ENCODE measurements at regions not wholly inside any gene's neighbourhood (a gene's known extent, or its start where the extent isn't known, plus 50 kb on each side); places are given as distances from the start of the nearest gene placed in this dataset.

DNA sequence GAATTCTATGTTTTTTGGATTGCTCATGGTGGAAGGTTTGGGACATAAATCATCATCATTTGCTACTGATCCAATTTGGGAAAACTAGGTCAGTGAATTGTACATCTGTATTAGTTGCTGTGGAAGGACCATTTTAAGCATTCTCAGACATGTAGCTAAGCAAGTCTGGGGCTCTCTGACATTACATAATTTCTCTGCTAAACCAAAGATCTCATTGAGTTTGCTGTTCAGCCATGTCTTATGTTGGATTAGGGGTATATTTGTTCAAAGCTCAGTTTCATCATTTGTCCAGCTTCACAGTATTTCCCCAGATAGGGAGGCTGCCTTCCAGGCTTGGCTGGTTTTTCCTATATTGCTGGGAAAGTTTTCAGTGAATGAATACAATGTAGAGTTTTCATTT lies 399.7 kb downstream of the MTX2 start:
- Mint-ChIP-seq H3K27ac (no peak overlapping the region), H3K9me3 (peaks cover 0 to 1% (median 0%) of the 10 kb centered on the region in 11 donors), H3K36me3 (no peaks in the 10 kb centered on the region), H3K4me1 (no peaks in the 10 kb centered on the region), H3K27me3 (peaks cover 22 to 38% (median 29%) of the 10 kb centered on the region in 5 donors), H3K4me3 (no peak overlapping the region)
- intact Hi-C loops (cut with micrococcal nuclease): no loop called here
- CTCF ChIA-PET: interaction anchor here (0.6 kb wide), 1 partner anchor 146 kb away, joined by 5 read pairs; no protein-coding TSS in a partner anchor
- H3K27ac ChIP-seq (ENCODE audit: low read depth, low read length): no peak overlapping the region
- POLR2A ChIA-PET: no interaction called here
- H3K27me3 ChIP-seq (ENCODE audit: control insufficient read depth in 2 of 2, insufficient read depth in 2 of 2, low read length in 2 of 2): no peaks in the 10 kb centered on the region
- no peak for ATAC-seq
- H3K36me3 ChIP-seq (ENCODE audit: control insufficient read depth in 2 of 3, insufficient read depth in 3 of 3, low read length in 3 of 3): no peaks in the 10 kb centered on the region
- no peaks in the 10 kb centered on the region for H3K9me3 ChIP-seq (ENCODE audit: control insufficient read depth in 2 of 3, low read length in 3 of 3)
- H3K4me1 ChIP-seq (ENCODE audit: control insufficient read depth in 2 of 2, insufficient read depth in 2 of 2, low read length in 2 of 2): no peaks in the 10 kb centered on the region
- DNase-seq: no peak
- no peak overlapping the region for H3K4me3 ChIP-seq (ENCODE audit: low read length)

DNA sequence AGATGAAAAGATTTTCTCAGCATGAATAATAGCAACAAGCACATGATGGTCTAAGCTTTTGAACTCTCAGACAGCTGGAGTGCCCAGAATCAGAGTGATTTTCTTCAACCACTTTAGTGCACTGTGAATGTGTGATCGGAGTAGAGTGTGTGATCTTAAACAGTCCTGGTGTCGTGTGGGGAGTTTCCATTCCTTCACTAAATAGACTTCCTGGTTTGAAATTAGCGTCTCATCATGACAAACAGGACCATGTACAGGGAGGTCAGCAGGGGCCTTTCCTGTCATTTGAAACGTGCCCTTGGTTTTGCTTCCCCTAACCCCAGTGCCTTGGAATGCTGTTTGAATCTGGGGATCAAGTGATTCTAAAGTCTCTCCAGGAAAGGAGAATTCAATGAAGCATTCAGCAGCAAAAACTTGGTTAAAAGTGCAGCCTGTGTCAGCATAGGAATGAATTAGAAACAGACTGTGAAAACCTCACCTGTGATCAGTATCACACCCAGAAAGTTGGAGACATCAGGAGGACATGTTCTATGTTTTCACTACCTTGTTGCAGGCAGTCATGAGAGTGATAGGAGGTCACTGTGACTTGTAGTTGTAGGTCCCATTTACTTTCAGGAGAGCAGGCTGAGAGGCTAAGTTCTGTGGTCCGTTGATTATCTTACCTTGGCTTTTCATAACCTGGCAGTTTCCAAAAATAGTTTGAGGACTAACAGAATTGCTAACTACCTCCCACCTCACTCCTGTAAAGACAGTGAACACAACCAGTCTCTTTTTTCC lies 400.3 kb downstream of the MTX2 start:
- Mint-ChIP-seq H3K36me3 (no peaks in the 10 kb centered on the region), H3K9me3 (peaks cover 0 to 1% (median 0%) of the 10 kb centered on the region in 11 donors), H3K4me3 (no peak overlapping the region), H3K4me1 (no peaks in the 10 kb centered on the region), H3K27ac (no peak overlapping the region), H3K27me3 (peaks cover 21 to 36% (median 24%) of the 10 kb centered on the region in 5 donors)
- no peak for DNase-seq
- CTCF ChIA-PET: interaction anchor here (0.6 kb wide), 1 partner anchor 18 kb away, joined by 3 read pairs; no protein-coding TSS in a partner anchor
- Histone ChIP-seq H3K27me3 (ENCODE audit: control insufficient read depth in 2 of 2, insufficient read depth in 2 of 2, low read length in 2 of 2) (no peaks in the 10 kb centered on the region), H3K9me3 (ENCODE audit: control insufficient read depth in 2 of 3, low read length in 3 of 3) (no peaks in the 10 kb centered on the region), H3K4me1 (ENCODE audit: control insufficient read depth in 2 of 2, insufficient read depth in 2 of 2, low read length in 2 of 2) (no peaks in the 10 kb centered on the region), H3K4me3 (ENCODE audit: low read length) (no peak overlapping the region), H3K27ac (ENCODE audit: low read depth, low read length) (no peak overlapping the region), H3K36me3 (ENCODE audit: control insufficient read depth in 2 of 3, insufficient read depth in 3 of 3, low read length in 3 of 3) (no peaks in the 10 kb centered on the region)
- intact Hi-C loops (cut with micrococcal nuclease): no loop called here
- POLR2A ChIA-PET: no interaction called here
- no peak for ATAC-seq

DNA sequence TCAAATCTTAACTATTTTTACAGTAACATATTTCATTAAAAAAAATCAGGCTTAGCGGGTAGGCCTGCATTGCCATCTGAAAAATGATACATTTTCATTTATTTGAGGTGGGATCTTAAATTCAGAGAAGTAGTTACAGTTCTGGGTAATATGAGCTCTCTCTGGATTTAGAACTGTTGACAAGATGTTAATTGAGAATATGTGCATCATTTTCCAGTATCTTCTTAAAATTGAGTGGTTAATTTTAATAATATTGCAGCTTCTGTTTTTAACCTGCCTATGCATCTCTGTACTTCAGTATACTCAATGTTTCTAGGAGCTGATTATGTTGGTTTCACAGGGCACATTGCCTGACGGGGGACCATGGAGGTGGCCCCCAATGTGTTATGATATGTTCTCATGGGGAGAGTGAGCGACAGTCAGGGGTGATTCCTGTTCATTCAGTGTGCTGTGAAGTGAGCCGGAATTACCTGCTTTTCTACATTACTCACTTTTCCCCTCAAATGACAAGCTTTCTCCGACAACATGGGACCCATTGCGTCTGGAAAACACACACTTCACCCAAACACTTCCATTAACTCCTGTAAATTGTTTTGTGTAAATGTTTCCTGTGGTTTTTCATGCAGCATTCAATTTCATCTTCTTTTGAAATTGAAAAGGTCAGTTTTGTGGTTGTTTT lies 406.2 kb downstream of the MTX2 start:
- H3K27me3 Mint-ChIP-seq: peaks cover 16 to 38% (median 29%) of the 10 kb centered on the region in 5 donors
- Histone ChIP-seq H3K4me3 (ENCODE audit: low read length) (no peak overlapping the region), H3K36me3 (ENCODE audit: control insufficient read depth in 2 of 3, insufficient read depth in 3 of 3, low read length in 3 of 3) (no peaks in the 10 kb centered on the region), H3K27me3 (ENCODE audit: control insufficient read depth in 2 of 2, insufficient read depth in 2 of 2, low read length in 2 of 2) (no peaks in the 10 kb centered on the region), H3K27ac (ENCODE audit: low read depth, low read length) (no peak overlapping the region), H3K4me1 (ENCODE audit: control insufficient read depth in 2 of 2, insufficient read depth in 2 of 2, low read length in 2 of 2) (no peaks in the 10 kb centered on the region), H3K9me3 (ENCODE audit: control insufficient read depth in 2 of 3, low read length in 3 of 3) (no peaks in the 10 kb centered on the region)
- DNase-seq (no peak), ATAC-seq (no peak)
- intact Hi-C loops (cut with micrococcal nuclease): no loop called here
- no peaks in the 10 kb centered on the region for H3K36me3 Mint-ChIP-seq
- ChIA-PET POLR2A (no interaction called here), CTCF (no interaction called here)
- peaks cover 0 to 1% (median 0%) of the 10 kb centered on the region in 11 donors for H3K9me3 Mint-ChIP-seq
- no peaks in the 10 kb centered on the region for H3K4me1 Mint-ChIP-seq
- no peak overlapping the region for H3K4me3 Mint-ChIP-seq
- H3K27ac Mint-ChIP-seq: no peak overlapping the region

- H3K27me3 Mint-ChIP-seq: peaks cover 20 to 41% (median 33%) of the 10 kb centered on the region in 5 donors
- no peak overlapping the region for H3K27ac Mint-ChIP-seq
- H3K4me1 Mint-ChIP-seq: no peaks in the 10 kb centered on the region
- ChIA-PET CTCF (interaction anchor here (0.7 to 0.8 kb wide), 2 partner anchors 11 to 470 kb away, joined by 3 read pairs; no protein-coding TSS in a partner anchor), POLR2A (no interaction called here)
- no peaks in the 10 kb centered on the region for H3K27me3 ChIP-seq (ENCODE audit: control insufficient read depth in 2 of 2, insufficient read depth in 2 of 2, low read length in 2 of 2)
- H3K9me3 Mint-ChIP-seq: peaks cover 0 to 1% (median 0%) of the 10 kb centered on the region in 11 donors
- no peaks in the 10 kb centered on the region for H3K36me3 Mint-ChIP-seq
- intact Hi-C loops (cut with micrococcal nuclease): no loop called here
- no peaks in the 10 kb centered on the region for H3K36me3 ChIP-seq (ENCODE audit: control insufficient read depth in 2 of 3, insufficient read depth in 3 of 3, low read length in 3 of 3)
- ATAC-seq (no peak), DNase-seq (no peak)
- H3K27ac ChIP-seq (ENCODE audit: low read depth, low read length): no peak overlapping the region
- H3K4me3 ChIP-seq (ENCODE audit: low read length): no peak overlapping the region
- no peaks in the 10 kb centered on the region for H3K9me3 ChIP-seq (ENCODE audit: control insufficient read depth in 2 of 3, low read length in 3 of 3)
- H3K4me1 ChIP-seq (ENCODE audit: control insufficient read depth in 2 of 2, insufficient read depth in 2 of 2, low read length in 2 of 2): no peaks in the 10 kb centered on the region
- no peak overlapping the region for H3K4me3 Mint-ChIP-seq
Observed at GRCh38 chr2:176677746-176678265, 408.6 kb downstream of the MTX2 start.

DNA sequence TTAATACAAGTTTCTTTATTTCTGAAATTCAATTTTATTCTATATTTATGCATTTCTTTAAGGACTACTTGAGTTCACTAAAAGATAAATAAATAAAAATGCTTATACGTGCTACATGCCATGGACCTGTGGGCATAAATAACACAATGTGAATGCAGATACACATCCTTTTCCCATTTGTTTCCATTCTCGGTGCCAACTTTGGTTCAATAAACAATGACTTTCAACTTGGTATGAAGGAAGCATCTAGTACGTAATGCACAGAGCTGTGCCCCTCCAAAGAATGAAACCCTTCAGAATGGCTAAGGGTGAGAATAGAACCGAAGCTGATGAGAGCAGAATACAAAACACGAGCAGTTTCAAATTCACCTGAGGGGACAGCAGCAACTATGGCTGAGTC lies 409.3 kb downstream of the MTX2 start:
- Histone ChIP-seq H3K27ac (ENCODE audit: low read depth, low read length) (no peak overlapping the region), H3K36me3 (ENCODE audit: control insufficient read depth in 2 of 3, insufficient read depth in 3 of 3, low read length in 3 of 3) (no peaks in the 10 kb centered on the region), H3K9me3 (ENCODE audit: control insufficient read depth in 2 of 3, low read length in 3 of 3) (no peaks in the 10 kb centered on the region), H3K4me3 (ENCODE audit: low read length) (no peak overlapping the region), H3K4me1 (ENCODE audit: control insufficient read depth in 2 of 2, insufficient read depth in 2 of 2, low read length in 2 of 2) (no peaks in the 10 kb centered on the region), H3K27me3 (ENCODE audit: control insufficient read depth in 2 of 2, insufficient read depth in 2 of 2, low read length in 2 of 2) (no peaks in the 10 kb centered on the region)
- ChIA-PET POLR2A (no interaction called here), CTCF (interaction anchor here (0.8 kb wide), 1 partner anchor 469 kb away, joined by 3 read pairs; no protein-coding TSS in a partner anchor)
- intact Hi-C loops (cut with micrococcal nuclease): no loop called here
- Mint-ChIP-seq H3K36me3 (no peaks in the 10 kb centered on the region), H3K27ac (no peak overlapping the region), H3K27me3 (peaks cover 21 to 45% (median 40%) of the 10 kb centered on the region in 5 donors), H3K4me3 (no peak overlapping the region), H3K4me1 (no peaks in the 10 kb centered on the region), H3K9me3 (peaks cover 0 to 1% (median 0%) of the 10 kb centered on the region in 11 donors)
- no peak for ATAC-seq
- no peak for DNase-seq

DNA sequence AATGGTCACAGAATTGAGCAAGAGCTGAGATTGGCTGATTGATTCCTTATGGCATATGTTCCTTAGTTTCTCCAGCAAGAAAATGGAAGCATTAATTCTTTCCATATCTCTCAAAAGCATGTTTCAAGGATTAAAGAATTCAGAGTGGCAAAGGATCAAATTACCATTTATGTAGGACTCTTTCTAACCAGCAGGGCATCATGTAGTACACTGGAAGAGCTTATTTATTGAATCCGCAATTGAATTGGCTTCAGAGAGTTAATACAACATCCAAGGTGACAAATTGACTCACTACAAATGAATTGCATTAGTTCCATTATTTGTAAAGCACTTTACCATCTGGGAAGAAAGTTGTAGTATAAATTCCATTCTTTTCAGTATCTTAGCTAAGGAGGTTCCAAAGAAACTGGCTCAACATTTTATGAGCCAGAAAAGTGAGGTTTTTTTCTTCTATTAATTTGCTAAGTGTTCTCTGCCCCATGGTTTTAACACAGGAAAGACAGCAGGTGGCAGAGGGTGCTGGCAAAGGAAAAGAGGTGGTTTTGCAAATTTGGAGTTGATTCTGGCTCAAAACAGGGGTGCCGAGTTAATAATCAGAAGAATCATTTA lies 409.9 kb downstream of the MTX2 start:
- no peak for ATAC-seq
- no peaks in the 10 kb centered on the region for H3K27me3 ChIP-seq (ENCODE audit: control insufficient read depth in 2 of 2, insufficient read depth in 2 of 2, low read length in 2 of 2)
- no peak overlapping the region for H3K27ac Mint-ChIP-seq

More for the DNA sequence above, 409.9 kb downstream of the MTX2 start:
- H3K27ac ChIP-seq (ENCODE audit: low read depth, low read length): no peak overlapping the region
- no peaks in the 10 kb centered on the region for H3K9me3 ChIP-seq (ENCODE audit: control insufficient read depth in 2 of 3, low read length in 3 of 3)
- H3K36me3 ChIP-seq (ENCODE audit: control insufficient read depth in 2 of 3, insufficient read depth in 3 of 3, low read length in 3 of 3): no peaks in the 10 kb centered on the region
- Mint-ChIP-seq H3K27me3 (peaks cover 16 to 46% (median 41%) of the 10 kb centered on the region in 5 donors), H3K9me3 (peaks cover 0 to 1% (median 0%) of the 10 kb centered on the region in 11 donors), H3K4me1 (no peaks in the 10 kb centered on the region), H3K36me3 (no peaks in the 10 kb centered on the region), H3K4me3 (no peak overlapping the region)
- CTCF ChIA-PET: no interaction called here
- POLR2A ChIA-PET: no interaction called here
- intact Hi-C loops (cut with micrococcal nuclease): no loop called here
- H3K4me1 ChIP-seq (ENCODE audit: control insufficient read depth in 2 of 2, insufficient read depth in 2 of 2, low read length in 2 of 2): no peaks in the 10 kb centered on the region
- no peak overlapping the region for H3K4me3 ChIP-seq (ENCODE audit: low read length)
- DNase-seq: peak in 1 of 9 donors; percentile 2
